Dedifferentiated amniotic fluid mesenchymal stem cell (primary cell): ENCODE measurements at regions not wholly inside any gene's neighbourhood (a gene's known extent, or its start where the extent isn't known, plus 50 kb on each side); places are given as distances from the start of the nearest gene placed in this dataset.
A peak's percentile ranks its signal among the peaks of the same experiment; 100 is the strongest.

Experiments used
- DNase-seq: peaks from one replicate; pipeline ENCODE4 v3.0.0-alpha.2; 2016; ENCODE audit errors: extremely low spot score

DNA sequence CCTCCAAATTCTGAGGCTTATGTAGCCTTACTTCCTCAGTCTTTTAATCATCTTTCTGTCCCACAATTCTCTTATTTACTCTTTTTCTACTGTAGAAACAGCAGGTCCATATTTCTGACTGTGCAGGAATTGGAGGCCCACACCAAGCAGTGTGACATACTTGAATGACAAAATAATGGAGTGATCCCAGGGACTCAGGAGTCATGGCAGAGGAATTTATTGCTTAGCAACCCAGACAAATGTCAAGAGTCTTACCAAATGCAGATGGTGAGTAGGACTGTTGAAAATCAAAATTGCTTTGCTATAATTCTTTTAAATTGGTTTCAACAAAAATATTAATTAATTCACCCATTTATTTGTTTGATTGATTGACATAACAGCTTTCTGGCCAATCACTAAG is 59.9 kb downstream of the HTR1B start:
- DNase-seq: peak; percentile 43

DNA sequence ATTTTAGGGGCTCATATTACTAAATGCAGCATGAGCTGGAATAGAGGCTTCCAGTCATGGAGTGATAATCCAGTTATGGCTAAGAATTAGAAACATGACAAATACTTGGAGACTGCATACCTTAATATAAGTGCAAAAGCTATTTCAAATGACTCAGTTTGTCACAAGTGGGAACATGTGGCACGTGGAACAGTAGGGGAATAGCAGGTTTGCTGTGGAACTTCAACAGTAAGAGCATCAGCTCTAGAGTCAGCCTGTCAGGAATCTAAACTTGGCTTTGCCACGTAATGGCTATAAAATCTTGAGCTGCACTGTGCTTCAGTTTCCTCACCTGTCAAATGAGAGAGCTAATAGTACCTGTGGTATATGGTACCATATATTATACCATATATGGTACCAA is 62.1 kb downstream of the HTR1B start:
- DNase-seq: no peak

DNA sequence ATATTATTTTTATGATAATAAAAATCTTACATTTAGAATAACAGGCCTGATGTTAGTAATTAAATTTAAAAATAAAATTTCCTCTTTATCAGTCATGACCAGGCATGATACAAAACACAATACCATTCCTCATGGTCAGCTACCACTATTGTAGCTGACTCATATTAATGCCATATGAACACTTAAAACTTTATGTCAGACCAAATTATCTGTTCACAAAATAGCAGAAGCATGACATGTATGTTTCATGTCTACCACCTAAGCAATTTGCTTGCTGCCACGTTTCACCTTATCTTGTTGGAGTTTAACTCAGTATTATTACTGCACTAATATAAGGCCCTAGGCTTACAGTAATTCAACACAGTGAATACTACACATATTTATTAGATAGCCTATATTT is 65.7 kb downstream of the HTR1B start:
- no peak for DNase-seq

DNA sequence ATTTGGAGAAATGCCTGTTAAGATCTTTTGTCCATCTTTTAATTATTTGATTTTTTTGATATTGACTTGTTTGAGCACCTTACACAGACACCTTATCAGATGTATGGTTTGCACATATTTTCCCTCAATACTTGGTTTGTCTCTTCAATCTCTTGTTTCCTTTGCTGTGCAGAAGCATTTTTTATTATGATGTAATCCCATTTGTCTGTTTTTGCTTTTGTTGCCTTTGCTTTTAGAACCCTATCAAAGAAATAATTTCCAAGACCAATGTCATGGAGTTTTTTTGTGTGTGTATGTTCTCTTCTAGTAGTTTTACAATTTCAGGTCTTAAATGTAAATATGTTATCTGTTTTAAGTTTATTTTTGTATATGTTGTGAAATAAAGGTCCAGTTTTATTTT is 73.9 kb downstream of the HTR1B start:
- DNase-seq: no peak

DNA sequence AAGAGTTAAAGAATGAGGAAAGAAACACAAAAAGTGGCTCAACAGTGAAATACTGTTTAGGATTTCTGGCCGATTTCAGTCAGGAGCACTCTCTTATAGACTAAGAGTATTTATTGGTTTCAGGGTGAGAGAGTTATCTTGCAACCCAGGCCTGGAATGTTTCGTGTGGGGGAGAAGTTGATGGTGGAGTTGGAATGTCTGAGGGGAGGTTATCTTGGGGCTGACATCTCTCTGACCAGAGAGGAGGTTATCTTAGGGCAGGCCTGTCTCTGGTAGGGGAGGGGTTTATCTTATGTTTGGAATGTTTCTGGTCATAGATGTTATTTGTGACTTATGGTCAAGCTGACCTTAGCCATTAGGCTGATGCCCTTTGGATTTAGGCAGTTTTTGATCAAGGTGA is 80.3 kb downstream of the HTR1B start:
- no peak for DNase-seq

DNA sequence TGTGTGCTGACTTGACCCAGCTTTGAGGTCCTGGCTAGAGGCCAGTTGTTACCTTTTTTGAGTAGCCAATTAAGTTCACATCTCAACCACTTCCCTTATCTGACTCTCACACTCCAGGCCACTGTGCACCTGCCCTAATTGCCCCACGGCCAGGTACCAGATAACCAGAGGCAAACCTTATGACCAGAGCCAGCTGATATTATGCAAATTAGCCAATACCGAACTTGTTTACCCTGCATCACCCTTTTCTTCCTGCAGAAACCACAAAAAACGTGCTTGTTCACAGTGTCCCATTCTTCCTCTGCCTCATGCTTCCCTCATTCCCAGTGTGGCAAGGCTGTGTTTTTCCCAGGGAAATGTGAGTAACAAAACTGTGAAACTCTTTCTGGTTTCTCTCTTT is 89.3 kb downstream of the HTR1B start:
- no peak for DNase-seq

DNA sequence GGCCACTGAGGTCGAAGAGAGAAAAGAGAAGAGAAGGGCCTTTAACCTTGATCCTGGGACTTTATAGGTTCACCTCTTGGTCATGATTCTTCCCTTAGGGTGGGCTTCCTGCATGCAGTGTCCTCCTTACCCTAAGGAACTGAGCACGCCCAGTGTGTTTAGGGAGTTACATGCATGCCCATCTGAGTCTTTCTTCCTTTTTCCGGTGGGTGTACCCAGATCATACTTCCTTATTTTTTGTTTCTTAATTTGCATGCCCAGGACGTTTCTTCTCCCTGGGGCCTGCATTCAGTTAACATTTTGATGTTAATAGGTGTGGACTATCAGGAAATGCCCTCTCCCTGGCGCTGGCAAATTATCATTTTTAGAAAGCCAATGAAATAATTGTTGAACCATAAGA is 91.5 kb downstream of the HTR1B start:
- no peak for DNase-seq

DNA sequence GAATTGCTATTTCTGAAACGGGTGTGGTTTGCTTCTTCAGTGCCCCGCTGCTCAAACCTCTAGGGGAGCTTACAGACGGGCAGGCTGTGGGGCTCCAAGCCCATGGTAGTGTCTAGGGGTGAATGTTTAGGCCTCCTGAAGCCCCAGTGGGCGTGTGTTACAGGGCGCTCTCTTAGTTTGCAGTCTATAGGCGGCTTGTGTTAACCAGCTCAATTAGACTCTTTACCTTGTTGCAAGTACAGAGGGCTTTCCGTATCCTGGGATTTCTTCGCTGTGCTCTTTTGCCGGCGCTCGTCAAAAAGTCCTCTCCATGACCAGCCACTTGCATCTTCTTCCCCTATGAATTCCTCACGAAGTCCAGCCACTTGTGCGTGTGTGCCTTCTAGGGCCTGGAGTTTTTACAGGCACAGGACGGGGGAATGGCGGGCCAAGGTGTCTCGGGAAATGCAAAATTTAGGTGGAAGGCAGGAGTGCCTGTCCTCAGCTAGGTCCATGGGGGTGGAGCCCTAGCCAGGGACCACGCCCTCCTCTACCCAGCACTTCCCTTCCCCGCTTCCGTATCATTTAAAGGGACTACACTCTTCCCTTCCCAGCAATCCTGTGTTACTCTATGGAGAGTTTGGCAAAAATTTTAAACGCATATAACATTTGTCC is 94.5 kb downstream of the HTR1B start:
- DNase-seq: no peak

DNA sequence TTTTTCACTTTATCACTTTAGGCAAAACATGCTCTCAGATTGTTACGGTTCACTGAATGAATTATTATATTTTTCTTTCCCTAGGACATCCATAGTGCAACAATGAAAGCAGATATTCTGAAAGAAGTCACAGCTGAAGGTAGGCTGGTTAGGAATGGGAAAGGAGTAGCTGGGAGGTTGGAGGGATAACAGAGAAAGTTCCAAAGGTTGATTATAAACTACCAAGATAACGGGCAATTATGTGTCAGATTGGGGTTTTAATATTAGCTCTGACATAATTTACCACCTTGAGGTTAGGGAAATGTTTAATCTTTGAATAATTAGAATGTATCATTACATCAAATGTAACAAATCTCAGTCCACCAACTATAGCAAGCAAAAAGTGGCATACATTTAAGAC is 96.5 kb downstream of the HTR1B start:
- no peak for DNase-seq

DNA sequence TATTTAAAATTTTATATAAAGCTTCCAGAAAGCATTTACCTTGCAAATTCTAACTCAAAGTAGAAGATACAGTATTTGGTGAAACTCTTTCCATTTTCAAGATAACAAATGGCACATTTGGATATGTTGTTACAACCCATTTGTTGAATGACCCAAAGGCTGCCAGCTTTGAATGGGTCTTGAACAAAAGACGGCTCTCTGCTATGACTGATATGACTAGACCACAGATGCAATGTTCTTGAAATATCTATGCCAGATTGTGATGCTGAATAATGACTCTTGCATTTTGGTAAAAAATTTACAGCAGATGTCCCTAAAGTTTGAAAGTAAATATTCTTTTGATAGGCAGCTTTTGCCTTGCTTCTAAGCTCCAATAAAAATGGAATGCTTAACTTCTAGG is 99.6 kb downstream of the HTR1B start:
- no peak for DNase-seq

DNA sequence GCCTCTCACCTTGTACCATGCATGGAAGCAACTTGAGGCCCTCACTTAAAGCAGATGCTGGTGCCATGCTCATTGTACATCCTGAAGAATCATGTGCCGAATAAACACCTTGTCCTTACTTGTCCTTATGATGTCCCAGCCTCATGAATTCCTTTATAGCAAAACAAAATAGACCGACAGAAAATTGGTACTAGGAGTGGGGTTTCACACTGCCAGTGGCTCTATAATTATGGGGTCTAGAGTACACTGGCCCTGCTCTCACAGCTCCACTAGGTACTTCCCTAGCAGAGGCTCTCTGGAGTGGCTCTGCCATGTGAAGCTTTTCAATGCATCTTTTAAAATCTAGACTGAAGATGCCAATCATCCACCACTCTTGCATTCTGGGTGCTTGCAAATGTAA is 101.2 kb downstream of the HTR1B start:
- DNase-seq: no peak

DNA sequence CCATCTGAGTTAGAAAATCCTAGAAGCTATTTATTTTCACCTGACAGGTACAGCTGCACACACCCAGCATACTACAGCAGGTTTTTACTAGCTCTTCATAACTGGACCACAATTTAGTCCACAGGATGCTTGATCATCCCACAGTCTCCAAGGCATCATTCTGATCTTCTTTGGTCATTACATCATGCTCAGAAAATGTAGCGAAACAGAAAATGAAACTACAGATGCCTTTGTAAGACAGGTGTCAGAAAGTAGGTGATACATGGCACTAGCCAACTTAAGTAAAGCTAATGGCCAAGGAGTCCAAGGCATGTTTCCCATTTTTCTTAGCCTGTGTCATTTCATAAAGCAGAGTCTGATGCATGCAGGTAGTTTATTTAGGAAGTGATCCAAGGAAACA is 102.3 kb downstream of the HTR1B start:
- no peak for DNase-seq

DNA sequence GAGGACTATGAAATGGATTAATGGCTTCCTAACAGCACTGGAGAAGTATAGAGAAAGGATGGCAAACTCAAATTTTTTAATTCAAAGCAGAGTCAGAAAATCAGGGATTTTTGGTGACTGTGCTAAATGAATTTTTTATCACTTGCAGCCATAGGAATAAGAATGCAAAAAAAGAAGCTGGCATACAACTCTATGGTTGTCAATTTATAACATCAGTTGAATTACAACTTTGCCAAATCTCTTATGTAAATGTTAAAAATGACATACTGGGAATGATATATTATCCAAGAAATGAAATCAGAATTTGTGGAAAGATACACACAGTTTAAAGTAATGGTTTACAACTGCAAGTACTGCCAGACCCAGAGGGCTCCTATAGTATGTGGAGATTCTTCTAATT is 106.5 kb downstream of the HTR1B start:
- DNase-seq: no peak

DNA sequence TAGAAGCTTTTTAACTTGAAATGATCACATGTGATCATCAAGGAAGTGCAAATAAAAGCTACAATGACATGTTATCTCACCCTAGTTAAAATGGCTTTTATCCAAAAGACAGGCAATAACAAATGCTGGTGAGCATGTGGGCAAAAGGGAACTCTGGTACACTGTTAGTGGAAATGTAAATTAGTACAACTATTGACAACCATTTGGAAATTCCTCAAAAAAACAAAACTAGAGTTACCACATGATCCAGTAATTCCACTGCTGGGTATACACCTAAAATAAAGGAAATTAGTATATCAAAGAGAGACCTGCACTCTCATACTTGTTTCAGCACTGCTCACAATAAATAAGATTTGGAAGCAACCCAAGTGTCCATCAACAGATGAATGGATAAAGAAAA is 108.7 kb downstream of the HTR1B start:
- no peak for DNase-seq

DNA sequence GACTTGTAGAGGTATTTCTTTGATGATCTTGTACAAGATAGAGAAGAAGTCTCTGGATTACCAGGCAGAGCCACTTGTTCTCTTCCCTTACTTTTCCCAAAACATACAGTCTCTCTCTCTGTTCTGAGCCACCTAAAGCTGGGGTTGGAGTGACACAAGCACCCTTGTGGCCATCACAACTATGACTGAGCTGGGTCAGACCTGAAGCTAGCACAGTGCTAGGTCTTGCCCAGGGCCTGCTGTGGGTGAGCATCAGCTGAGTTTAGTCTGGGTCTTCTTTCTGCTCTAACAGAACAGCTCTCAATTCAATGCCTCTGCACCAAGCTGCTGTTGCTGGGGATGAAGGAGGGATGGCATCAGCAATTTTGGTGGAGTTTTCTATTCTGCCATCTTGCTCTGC is 110.2 kb downstream of the HTR1B start:
- no peak for DNase-seq

DNA sequence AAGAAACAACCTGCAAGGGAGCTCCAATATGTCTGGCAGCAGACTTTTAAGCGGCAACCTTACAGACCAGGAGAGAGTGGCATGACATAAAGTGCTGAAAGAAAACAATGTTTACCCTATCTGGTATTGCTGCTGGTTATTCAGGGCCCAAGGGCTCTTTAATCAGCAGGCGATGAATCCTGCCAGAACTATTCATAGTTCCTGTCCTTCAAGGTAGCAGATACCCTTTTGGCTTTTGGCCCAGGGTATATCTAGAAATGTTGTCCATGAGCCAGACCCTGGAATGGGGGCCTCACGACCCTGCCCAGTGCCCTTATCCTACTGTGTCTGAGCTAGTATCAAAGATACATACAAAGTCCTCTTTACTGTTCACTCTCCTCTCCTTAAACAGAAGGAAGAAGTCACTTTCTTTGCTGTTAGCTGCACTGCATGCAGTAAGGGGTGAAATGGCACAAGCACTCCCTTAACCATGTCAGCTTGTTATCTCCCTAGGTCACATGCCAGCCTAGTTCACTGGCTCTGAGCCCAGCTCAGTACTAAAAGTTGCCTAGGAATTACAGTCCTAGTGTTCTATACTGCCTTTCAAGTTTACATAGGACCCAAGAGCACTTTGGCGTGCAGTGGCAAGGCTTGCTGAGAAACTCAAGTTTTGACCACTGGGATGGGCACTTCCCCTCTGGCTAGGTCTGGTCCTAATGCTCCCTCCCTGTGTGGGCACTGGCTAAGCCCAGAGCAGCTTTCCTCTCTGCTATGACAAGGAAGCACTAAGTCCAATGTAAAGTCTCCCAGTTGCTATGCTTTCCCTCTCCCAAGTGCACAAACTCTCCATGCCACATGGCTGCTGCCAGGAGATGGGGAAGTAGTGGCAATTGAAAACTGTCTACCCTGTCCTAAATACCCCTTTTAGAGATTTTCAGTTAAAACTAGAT is 122.0 kb downstream of the HTR1B start:
- no peak for DNase-seq

DNA sequence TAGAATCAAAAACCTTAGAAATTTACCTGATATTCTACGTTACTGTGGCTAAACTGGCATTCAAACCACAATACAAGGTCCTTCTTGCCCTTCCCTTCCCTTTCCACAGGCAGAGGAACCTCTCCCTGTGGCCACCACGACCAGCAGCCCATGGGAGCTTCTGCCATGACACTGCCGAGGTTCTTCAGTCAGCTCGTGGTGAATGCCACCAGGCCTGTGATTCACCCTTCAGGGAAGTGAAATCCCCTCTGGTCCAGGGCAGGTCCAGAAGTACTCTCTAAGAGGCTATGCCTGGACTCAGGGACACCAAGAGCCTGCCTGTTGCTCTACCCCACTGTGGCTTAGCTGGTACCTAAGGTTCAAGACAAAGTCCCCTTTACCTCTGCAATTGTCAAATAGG is 123.0 kb downstream of the HTR1B start:
- no peak for DNase-seq

DNA sequence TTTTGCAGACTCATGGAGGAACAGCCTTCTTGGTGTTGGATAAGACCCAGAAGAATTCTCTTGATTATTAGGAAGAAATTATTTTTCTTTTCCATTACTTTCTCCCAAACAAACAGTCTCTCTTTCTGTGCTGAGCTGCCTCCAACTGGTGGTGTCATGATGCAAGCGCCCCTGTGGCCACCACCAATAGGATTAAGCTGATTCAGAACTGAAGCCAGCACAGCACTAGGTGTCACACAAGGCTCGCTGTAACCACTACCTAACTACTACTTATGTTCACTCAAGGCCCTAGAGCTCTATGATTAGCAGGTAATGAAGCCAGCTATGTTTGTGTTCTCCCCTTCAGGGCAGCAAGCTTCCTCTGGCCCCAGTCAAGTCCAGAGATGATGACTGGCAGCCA is 123.4 kb downstream of the HTR1B start:
- no peak for DNase-seq

DNA sequence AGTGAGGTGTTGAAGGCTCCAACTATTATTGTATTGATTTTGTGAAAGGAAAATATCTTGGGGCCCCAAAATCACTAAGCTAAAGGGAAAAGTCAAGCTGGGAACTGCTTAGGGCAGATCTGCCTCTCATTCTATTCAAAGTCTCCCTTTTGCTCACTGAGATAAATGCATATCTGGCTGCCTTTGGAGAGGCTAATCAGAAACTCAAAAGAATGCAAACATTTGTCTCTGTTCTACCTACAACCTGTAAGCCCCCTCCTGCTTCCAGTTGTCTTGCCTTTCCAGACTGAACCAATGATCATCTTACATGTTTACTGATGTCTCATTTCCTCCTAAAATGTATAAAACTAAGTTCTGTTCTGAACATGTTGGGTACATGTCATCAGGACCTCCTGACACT is 125.9 kb downstream of the HTR1B start:
- no peak for DNase-seq

DNA sequence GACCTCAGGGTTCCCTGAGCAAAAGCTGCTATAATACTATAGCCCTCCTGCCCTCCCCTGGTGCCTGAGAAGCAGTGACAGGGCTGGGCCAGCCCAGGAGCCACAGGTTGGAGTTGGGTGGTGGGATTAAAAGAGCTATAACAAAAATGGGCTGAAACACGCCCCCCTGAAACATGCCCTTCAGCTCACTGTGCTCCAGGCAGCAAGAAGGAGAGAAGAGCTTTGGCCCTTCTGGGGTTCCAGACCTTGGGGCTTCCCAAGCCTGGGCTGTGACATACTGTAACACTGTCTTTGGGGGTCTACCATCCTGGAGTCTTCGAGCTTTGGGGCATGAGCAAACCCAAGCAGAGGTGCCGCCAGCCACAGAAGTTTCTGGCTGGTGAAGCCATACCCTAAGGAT is 129.2 kb downstream of the HTR1B start:
- DNase-seq: no peak

DNA sequence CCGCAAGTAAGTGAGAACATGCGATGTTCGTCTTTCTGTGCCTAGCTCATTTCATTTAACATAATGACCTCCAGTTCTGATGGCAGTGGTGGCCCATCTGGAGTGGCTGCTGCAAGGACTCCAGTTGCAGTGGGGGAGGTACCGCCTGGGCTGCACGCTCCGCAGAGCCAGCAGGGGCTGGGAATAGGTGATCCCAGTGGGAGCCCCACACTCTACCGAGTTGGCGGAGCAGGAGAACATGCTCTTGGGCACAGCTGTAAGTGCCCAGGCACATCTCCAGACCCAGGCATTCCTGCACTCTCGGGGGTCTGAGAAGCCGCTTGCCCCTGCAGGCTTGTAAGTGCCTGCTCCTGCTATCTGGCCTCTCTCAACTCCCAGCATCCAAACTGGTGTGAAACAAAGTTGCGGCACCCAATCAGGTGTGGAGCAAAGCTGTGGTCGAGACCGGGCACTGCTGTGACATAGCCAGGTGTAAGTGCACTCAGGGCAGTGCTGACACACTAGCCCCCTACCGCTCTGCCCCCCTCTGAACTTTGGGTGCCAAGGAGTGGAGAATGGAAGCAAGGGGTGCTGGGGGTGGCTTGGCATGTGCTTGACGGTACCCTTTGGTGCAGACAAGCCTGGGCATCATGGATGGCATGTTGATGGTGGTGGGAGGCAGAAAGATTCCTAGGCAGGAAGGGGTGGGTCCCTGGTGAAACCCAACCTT is 130.2 kb downstream of the HTR1B start:
- DNase-seq: no peak

DNA sequence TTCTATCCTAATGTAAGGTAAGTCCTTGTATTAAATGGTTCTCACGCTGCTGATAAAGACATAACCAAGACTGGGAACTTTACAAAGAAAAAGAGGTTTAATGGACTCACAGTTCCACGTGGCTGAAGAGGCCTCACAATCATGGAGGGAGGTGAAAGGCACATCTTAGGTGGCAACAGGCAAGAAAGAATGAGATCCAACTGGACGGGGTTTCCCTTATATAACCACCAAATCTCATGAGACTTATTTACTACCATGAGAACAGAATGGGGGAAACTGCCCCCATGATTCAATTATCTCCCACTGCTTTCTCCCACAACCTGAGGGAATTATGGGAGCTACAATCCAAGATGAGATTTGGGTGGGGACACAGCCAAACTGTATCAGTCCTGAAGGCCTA is 136.6 kb downstream of the HTR1B start:
- no peak for DNase-seq

DNA sequence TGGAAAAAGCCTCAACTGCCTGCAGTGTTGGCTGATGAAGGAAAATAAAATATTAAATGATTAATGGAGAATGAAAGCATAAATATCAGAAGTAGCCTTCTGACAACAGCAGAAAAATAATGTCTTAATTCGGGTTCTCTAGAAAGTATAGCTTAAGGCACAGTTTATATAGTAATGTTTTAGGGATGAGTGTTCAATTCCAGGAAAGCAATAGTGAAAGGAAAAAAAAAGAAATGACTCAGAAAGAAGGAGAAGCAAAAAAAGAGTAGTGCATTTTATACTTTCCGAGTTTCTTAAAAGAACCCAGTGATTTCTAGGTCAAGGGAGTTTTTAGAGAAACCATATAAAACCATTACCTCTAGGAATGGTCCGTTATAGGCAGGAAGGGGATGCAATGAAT is 137.3 kb downstream of the HTR1B start:
- peak; percentile 32 for DNase-seq
